HG03457 (cell line): ENCODE measurements at regions not wholly inside any gene's neighbourhood (a gene's known extent, or its start where the extent isn't known, plus 50 kb on each side); places are given as distances from the start of the nearest gene placed in this dataset.
A peak's percentile ranks its signal among the peaks of the same experiment; 100 is the strongest.

Source experiments
- ATAC-seq: cut with Tn5 transposase; IDR thresholded peaks from one replicate; pipeline ENCODE4 v1.9.1; 2021; ENCODE audit warnings: moderate number of reproducible peaks; ENCODE audit not compliant: unreplicated experiment

GRCh38 chr4:67125636-67126514 lies 419.4 kb downstream of the CENPC start:
- ATAC-seq = no peak

- ATAC-seq = no peak
Observed at GRCh38 chr4:67124716-67125115, 420.6 kb downstream of the CENPC start.

GRCh38 chr4:67122029-67122428 lies 423.3 kb downstream of the CENPC start:
- ATAC-seq = no peak

- no peak for ATAC-seq
Observed at GRCh38 chr4:67120369-67120768, 424.9 kb downstream of the CENPC start.

GRCh38 chr4:67109276-67109675 lies 436.0 kb downstream of the CENPC start:
- ATAC-seq = no peak

GRCh38 chr4:67106861-67107460 lies 438.3 kb downstream of the CENPC start:
- ATAC-seq = no peak

GRCh38 chr4:67104145-67104544 lies 441.2 kb downstream of the CENPC start:
- ATAC-seq = no peak

GRCh38 chr4:67103001-67103747 lies 442.1 kb downstream of the CENPC start:
- ATAC-seq = no peak

GRCh38 chr4:67101612-67102011 lies 443.7 kb downstream of the CENPC start:
- no peak for ATAC-seq

- no peak for ATAC-seq
Observed at GRCh38 chr4:67092351-67092750, 453.0 kb downstream of the CENPC start.

GRCh38 chr4:67091673-67092072 lies 453.6 kb downstream of the CENPC start:
- no peak for ATAC-seq

- peak; percentile 76 for ATAC-seq
Observed at GRCh38 chr4:67087897-67088296, 457.4 kb downstream of the CENPC start.

GRCh38 chr4:67084783-67085182 lies 460.5 kb downstream of the CENPC start:
- no peak for ATAC-seq

GRCh38 chr4:67083496-67083895 lies 461.8 kb downstream of the CENPC start:
- ATAC-seq = no peak

GRCh38 chr4:67082746-67083145 lies 462.6 kb downstream of the CENPC start:
- no peak for ATAC-seq

GRCh38 chr4:67080046-67080557 lies 465.2 kb downstream of the CENPC start:
- no peak for ATAC-seq

GRCh38 chr4:67071641-67072040 lies 473.7 kb downstream of the CENPC start:
- no peak for ATAC-seq

GRCh38 chr4:67055319-67055718 lies 490.0 kb downstream of the CENPC start:
- no peak for ATAC-seq

- ATAC-seq = no peak
Observed at GRCh38 chr4:67054896-67055295, 490.4 kb downstream of the CENPC start.

GRCh38 chr4:67052814-67053675 lies 492.3 kb downstream of the CENPC start:
- ATAC-seq = no peak
